K562 (cell line): ENCODE measurements at regions not wholly inside any gene's neighbourhood (a gene's known extent, or its start where the extent isn't known, plus 50 kb on each side); places are given as distances from the start of the nearest gene placed in this dataset.

Experiments used
- ATAC-seq: fragments of 200-7000 bp; cut with Tn5 transposase; 3 replicates; pipeline ENCODE4 v1.9.1; 2020; ENCODE audit warnings: moderate library complexity
- BruUV-seq: library from RNA; stranded (reverse); fragments of 400-500 nt; replicated peaks from 2 replicates; lab custom pipeline; 2021; lab: Mats Ljungman, UMichigan
- CTCF ChIA-PET: fragments of 300-600 bp; formaldehyde crosslinking; extraction: SDS; loops from one replicate; lab custom pipeline; 2021; ENCODE audit warnings: low intra/inter-chr PET ratio; lab: Yijun Ruan, JAX
- POLR2A ChIA-PET: fragments of 300-600, 350-650 bp; sonication (Branson Sonifier 250); formaldehyde crosslinking; extraction: SDS; loops from one replicate; lab custom pipeline; 2021; ENCODE audit warnings: antibody characterized with exemption, inconsistent platforms; lab: Yijun Ruan, JAX
- DNase-seq, 4 experiments: peaks; one replicate each; pipeline versions ENCODE4 v3.0.0 to v3.0.0-alpha.2; 2011 to 2018; ENCODE audit warnings: low spot score in 3 of 4, mixed read lengths in 3 of 4; ENCODE audit errors: extremely low read depth in 1 of 4
- FAIRE-seq: peaks from 2 replicates; lab custom pipeline; 2011; peaks lifted over from hg19 to GRCh38; lab: Jason Lieb, UNC
- H2AFZ ChIP-seq: 2 replicates; pipeline ENCODE4 v1.6.0; 2011; ENCODE audit warnings: low read depth, low read length, control low read depth, inconsistent platforms
- H3K27ac ChIP-seq: fragments of 200-600 bp; 3 replicates; pipeline ENCODE4 v1.8.0; 2011; ENCODE audit warnings: low read depth, mild to moderate bottlenecking, control low read depth, inconsistent platforms, low read length, moderate library complexity, mixed read lengths; ENCODE audit errors: extremely low read depth
- H3K27me3 ChIP-seq, 2 experiments: fragments of 300-600 bp in 1 of 2; 2 replicates in 1 of 2; 3 replicates in 1 of 2; pipeline versions ENCODE4 v1.6.0 to v1.8.0; 2011; ENCODE audit warnings: inconsistent platforms in 2 of 2, low read length in 2 of 2, mild to moderate bottlenecking in 1 of 2, mixed read lengths in 1 of 2, moderate library complexity in 1 of 2; ENCODE audit not compliant: control insufficient read depth in 2 of 2, insufficient read depth in 2 of 2
- H3K36me3 ChIP-seq: fragments of 300-600 bp; 3 replicates; pipeline ENCODE4 v1.8.0; 2011; ENCODE audit warnings: mild to moderate bottlenecking, low read length, inconsistent platforms; ENCODE audit not compliant: control insufficient read depth, insufficient read depth
- H3K4me1 ChIP-seq, 2 experiments: fragments of 200-600 bp in 1 of 2; replicated peaks in 1 of 2; 2 replicates in 1 of 2; 3 replicates in 1 of 2; pipeline versions ENCODE4 v1.5.1 to v1.8.0; 2011; ENCODE audit warnings: inconsistent platforms in 2 of 2, low read length in 2 of 2, mild to moderate bottlenecking in 1 of 2, mixed read lengths in 1 of 2, moderate library complexity in 1 of 2; ENCODE audit not compliant: control insufficient read depth in 2 of 2, insufficient read depth in 2 of 2
- H3K4me2 ChIP-seq: 2 replicates; pipeline ENCODE4 v1.6.1; 2011; ENCODE audit warnings: low read length, control low read depth, inconsistent platforms, mixed read lengths; ENCODE audit not compliant: insufficient read depth
- H3K4me3 ChIP-seq: fragments of 200-600 bp; sonication (generic), shearing (Covaris generic); 2 replicates; pipeline ENCODE4 v1.5.1; 2016; ENCODE audit warnings: control low read depth, inconsistent platforms
- H3K79me2 ChIP-seq: fragments of 200-600 bp; 3 replicates; pipeline ENCODE4 v1.8.0; 2011; ENCODE audit warnings: low read length, inconsistent platforms; ENCODE audit not compliant: control insufficient read depth, insufficient read depth
- H3K9ac ChIP-seq, 2 experiments: 2 replicates each; pipeline versions ENCODE4 v1.6.0 to v1.6.1; 2011; ENCODE audit warnings: low read depth in 2 of 2, low read length in 2 of 2, control low read depth in 1 of 2, inconsistent platforms in 1 of 2, mild to moderate bottlenecking in 1 of 2, mixed read lengths in 1 of 2; ENCODE audit not compliant: insufficient read depth in 1 of 2
- H3K9me1 ChIP-seq: one replicate; pipeline ENCODE4 v1.6.0; 2011; ENCODE audit warnings: inconsistent platforms, mild to moderate bottlenecking, low read length, moderate library complexity; ENCODE audit not compliant: control insufficient read depth, insufficient read depth
- H3K9me3 ChIP-seq: replicated peaks from 2 replicates; pipeline ENCODE4 v1.5.1; 2011; ENCODE audit warnings: low read depth, low read length, inconsistent platforms; ENCODE audit not compliant: control insufficient read depth, insufficient read depth
- H4K20me1 ChIP-seq: replicated peaks from 2 replicates; pipeline ENCODE4 v1.6.1; 2011; ENCODE audit warnings: low read length, inconsistent platforms, mixed read lengths; ENCODE audit not compliant: control insufficient read depth, insufficient read depth
- ARID3A ChIP-seq: IDR thresholded peaks from 2 replicates; pipeline ENCODE4 v1.6.1; 2012; ENCODE audit warnings: low read depth, low read length, improper control_type of control experiment, borderline replicate concordance
- CUX1 ChIP-seq: fragments of 200-800 bp; sonication (Bioruptor generic); IDR thresholded peaks from 2 replicates; pipeline ENCODE4 v1.6.1; 2016; ENCODE audit warnings: missing genetic modification characterization, missing compliant biosample characterization
- E2F1 ChIP-seq: sonication (generic); formaldehyde crosslinking; IDR thresholded peaks from 2 replicates; pipeline ENCODE4 v1.8.1; 2023; ENCODE audit warnings: mild to moderate bottlenecking, missing genetic modification reagents, moderate library complexity
- KDM4B ChIP-seq, 2 experiments: fragments of 450-650 bp in 1 of 2; sonication (generic) in 1 of 2; IDR thresholded peaks; 2 replicates each; pipeline ENCODE4 v1.6.1; 2016 to 2017; ENCODE audit warnings: borderline replicate concordance in 2 of 2, antibody characterized with exemption in 1 of 2, low read depth in 1 of 2, mild to moderate bottlenecking in 1 of 2
- MTF1 ChIP-seq: fragments of 250-450 bp; sonication (Bioruptor Pico); IDR thresholded peaks from 2 replicates; pipeline ENCODE4 v1.9.0; 2021; ENCODE audit warnings: moderate library complexity, mild to moderate bottlenecking, inconsistent platforms, borderline replicate concordance
- POLR2A ChIP-seq: fragments of 450-650 bp; conservative IDR thresholded peaks from 2 replicates; pipeline ENCODE4 v1.6.1; 2016
- WGBS: fragments of 100-300 bp; shearing (Covaris generic); methylation state at CpG from one replicate; pipeline ENCODE4 v1.1.6; 2016; ENCODE audit warnings: low coverage, mixed read lengths; ENCODE audit not compliant: insufficient coverage; ENCODE audit errors: missing lambda C conversion rate; 5-methylcytosine and 5-hydroxymethylcytosine counted together
- in situ Hi-C: fragments of 300-500 bp; cut with MboI; formaldehyde crosslinking; loops from 4 replicates; pipeline ENCODE4 v1.15.0; 2018; ENCODE audit warnings: inconsistent platforms, mixed read lengths
- intact Hi-C: fragments of 100-400 bp; cut with micrococcal nuclease; formaldehyde crosslinking; loops from 2 replicates; pipeline ENCODE4 v1.14.2; 2022

DNA sequence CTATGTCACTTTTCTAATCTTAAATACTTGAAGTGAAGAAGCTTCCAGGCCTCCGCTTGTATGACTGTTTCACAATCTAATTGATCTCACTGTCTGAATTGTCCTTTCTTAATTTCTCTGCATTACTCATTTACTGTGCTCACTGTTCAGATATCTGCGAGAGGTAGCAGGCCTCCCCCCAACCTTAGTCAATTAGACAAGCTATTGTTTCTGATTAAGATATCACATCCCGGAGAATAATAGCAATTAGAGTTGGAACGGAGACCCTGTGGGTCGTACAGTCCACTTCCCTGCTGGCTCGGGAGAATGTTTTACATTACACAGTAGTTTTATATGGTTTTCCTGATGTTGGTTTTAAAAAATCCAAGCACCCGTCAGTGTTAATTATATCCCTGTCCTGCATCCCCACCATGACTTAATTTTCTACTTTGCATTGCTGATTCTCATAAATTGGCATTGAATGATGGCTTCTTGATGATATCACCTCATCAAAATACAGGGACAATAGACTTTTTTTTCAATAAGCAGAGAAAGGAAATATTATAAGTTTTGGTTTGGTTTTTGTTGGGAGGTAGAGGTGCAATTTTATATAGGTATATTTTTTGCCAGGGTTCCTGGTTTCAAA is 178.7 kb upstream of the TSHZ2 start:
- no peaks in the 10 kb centered on the region for H3K9me1 ChIP-seq
- 0% methylated on average over 7 of the region's 7 CpGs for WGBS
- no peak for TF ChIP-seq POLR2A
- TF ChIP-seq MTF1 (CRISPR knock-in tag) = no peak
- no peak for TF ChIP-seq KDM4B (IDR thresholded peaks at IDR 0.05; ENCODE audit: borderline replicate concordance in 2 of 2, low read depth in 1 of 2)
- TF ChIP-seq ARID3A = no peak
- TF ChIP-seq CUX1 (CRISPR knock-in tag) = no peak
- no peak for TF ChIP-seq E2F1 (CRISPR knock-in tag)
- TF ChIP-seq, all 486 proteins: peak for 0
- Histone ChIP-seq H4K20me1 (no peaks in the 10 kb centered on the region), H3K4me3 (no peak overlapping the region), H3K9me3 (no peaks in the 10 kb centered on the region), H3K9ac (no peak overlapping the region), H3K4me2 (no peak overlapping the region), H2AFZ (no peak overlapping the region), H3K27me3 (no peaks in the 10 kb centered on the region; a peak in 1 of 5 replicates), H3K4me1 (no peaks in the 10 kb centered on the region), H3K79me2 (no peaks in the 10 kb centered on the region), H3K36me3 (no peaks in the 10 kb centered on the region), H3K27ac (no peak overlapping the region)
- intact Hi-C loops = no loop called here
- ATAC-seq = no peak
- ChIA-PET POLR2A (no interaction called here), CTCF (no interaction called here)
- no peak for FAIRE-seq
- DNase-seq = no peak
- in situ Hi-C loops = no loop called here
- BruUV-seq = no TSS peak
